ENCODE measurements at regions not wholly inside any gene's neighbourhood (a gene's known extent, or its start where the extent isn't known, plus 50 kb on each side); places are given as distances from the start of the nearest gene placed in this dataset.
A peak's percentile ranks its signal among the peaks of the same experiment; 100 is the strongest.

DNA sequence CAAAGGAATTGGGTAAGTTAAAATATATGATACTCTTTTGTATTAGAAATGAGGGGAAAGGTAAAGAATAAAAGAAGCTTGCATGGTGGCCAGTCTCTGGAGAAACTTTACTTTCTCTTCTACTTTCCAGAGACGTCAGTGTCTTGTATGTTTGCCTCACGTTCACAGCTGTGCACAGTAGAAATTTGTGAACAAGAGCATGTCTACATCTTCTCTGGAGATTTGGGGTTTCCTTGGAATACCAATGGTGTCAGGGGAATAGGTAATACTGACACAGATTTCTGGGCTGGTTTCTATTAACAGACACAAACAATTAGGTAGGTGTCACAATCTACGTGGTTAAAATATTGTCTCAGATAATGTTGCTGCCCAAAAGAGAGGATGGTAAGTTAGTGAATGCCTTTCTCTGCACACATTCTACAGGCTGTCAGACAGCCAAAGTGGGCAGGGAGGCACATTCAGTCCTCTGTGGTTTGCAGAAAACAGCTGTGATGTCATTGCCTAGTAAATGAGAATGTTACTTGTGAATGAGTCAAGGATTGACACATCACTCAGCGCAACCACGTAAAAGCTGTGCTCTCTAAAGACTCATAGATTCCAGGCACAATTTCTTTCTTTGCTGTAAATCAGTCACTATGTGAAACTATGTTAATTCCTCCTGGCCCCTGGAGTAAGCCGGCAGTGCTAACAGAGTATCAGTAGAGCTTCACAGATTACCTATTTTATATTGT, 397.1 kb downstream of the MAN2A1 start:
- H2AK9ac ChIP-seq (replicated peaks; ENCODE audit: low read depth, low read length, poor library complexity): no peak overlapping the region
- in situ Hi-C loops (cut with MboI; ENCODE audit: low sequenced_read_pairs): no loop called here
- no peak overlapping the region for H3K4me2 ChIP-seq (ENCODE audit: low read depth, low read length)
- H2AFZ ChIP-seq (replicated peaks; ENCODE audit: low read length, poor library complexity): no peak overlapping the region
- H3K14ac ChIP-seq (replicated peaks; ENCODE audit: low read depth, low read length): no peak overlapping the region
- H3K4ac ChIP-seq (ENCODE audit: low read depth, low read length): no peak overlapping the region
- H3K18ac ChIP-seq (ENCODE audit: low read depth, low read length): no peak overlapping the region
- H4K91ac ChIP-seq (ENCODE audit: insufficient read depth, low read depth, low read length): no peak overlapping the region
- ATAC-seq (ENCODE audit: low read depth) (no peak), DNase-seq (peak; percentile 29)
- ChIA-PET CTCF (no interaction called here), POLR2A (ENCODE audit: unreplicated experiment) (no interaction called here)
- H3K79me1 ChIP-seq (ENCODE audit: low read depth in 1 of 2, low read length in 2 of 2): no peaks in the 10 kb centered on the region
- H3K4me1 ChIP-seq (ENCODE audit: control insufficient read depth, insufficient read depth, low read length): no peaks in the 10 kb centered on the region
- no peaks in the 10 kb centered on the region for H3K36me3 ChIP-seq (ENCODE audit: control insufficient read depth, insufficient read depth, low read length)
- no peak overlapping the region for H3K4me3 ChIP-seq (ENCODE audit: insufficient read depth, low read depth, low read length)
- no peak overlapping the region for H2BK120ac ChIP-seq (ENCODE audit: low read depth, low read length)
- no peak overlapping the region for H3K27ac ChIP-seq (ENCODE audit: insufficient read depth, low read length)
- H4K20me1 ChIP-seq (ENCODE audit: insufficient read depth, low read length): no peaks in the 10 kb centered on the region
- no peaks in the 10 kb centered on the region for H3K27me3 ChIP-seq (ENCODE audit: control insufficient read depth, insufficient read depth, low read length)
- no TSS peak for BruUV-seq (replicated peaks)
- H2BK15ac ChIP-seq (ENCODE audit: low read depth, low read length): no peak overlapping the region
- H3K9me3 ChIP-seq (ENCODE audit: control insufficient read depth, insufficient read depth, low read length): no peaks in the 10 kb centered on the region
- TF ChIP-seq, protein P1, sequence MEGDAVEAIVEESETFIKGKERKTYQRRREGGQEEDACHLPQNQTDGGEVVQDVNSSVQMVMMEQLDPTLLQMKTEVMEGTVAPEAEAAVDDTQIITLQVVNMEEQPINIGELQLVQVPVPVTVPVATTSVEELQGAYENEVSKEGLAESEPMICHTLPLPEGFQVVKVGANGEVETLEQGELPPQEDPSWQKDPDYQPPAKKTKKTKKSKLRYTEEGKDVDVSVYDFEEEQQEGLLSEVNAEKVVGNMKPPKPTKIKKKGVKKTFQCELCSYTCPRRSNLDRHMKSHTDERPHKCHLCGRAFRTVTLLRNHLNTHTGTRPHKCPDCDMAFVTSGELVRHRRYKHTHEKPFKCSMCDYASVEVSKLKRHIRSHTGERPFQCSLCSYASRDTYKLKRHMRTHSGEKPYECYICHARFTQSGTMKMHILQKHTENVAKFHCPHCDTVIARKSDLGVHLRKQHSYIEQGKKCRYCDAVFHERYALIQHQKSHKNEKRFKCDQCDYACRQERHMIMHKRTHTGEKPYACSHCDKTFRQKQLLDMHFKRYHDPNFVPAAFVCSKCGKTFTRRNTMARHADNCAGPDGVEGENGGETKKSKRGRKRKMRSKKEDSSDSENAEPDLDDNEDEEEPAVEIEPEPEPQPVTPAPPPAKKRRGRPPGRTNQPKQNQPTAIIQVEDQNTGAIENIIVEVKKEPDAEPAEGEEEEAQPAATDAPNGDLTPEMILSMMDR (conservative IDR thresholded peaks at IDR 0.05; ENCODE audit: low read depth, low read length): no peak
- TF ChIP-seq USF2 (IDR thresholded peaks at IDR 0.05; ENCODE audit: low read depth, low read length) (no peak), MAFK (IDR thresholded peaks at IDR 0.05; ENCODE audit: low read depth, low read length) (no peak), RCOR1 (IDR thresholded peaks at IDR 0.05; ENCODE audit: insufficient replicate concordance, low read length) (no peak)
- no peak overlapping the region for H3K56ac ChIP-seq (ENCODE audit: extremely low read depth, insufficient read depth, low read length)
- H4K8ac ChIP-seq (ENCODE audit: low read depth in 2 of 2, low read length in 2 of 2): no peak overlapping the region
- H3K9ac ChIP-seq (ENCODE audit: low read depth, low read length): no peak overlapping the region
- no peak overlapping the region for H3K23ac ChIP-seq (ENCODE audit: low read depth, low read length)
- H2BK20ac ChIP-seq (ENCODE audit: low read depth, low read length): no peak overlapping the region
- no peak overlapping the region for H4K5ac ChIP-seq (ENCODE audit: low read depth, low read length)
- dilution Hi-C loops (cut with HindIII; ENCODE audit: low sequenced_read_pairs, unreplicated experiment): no loop called here
- WGBS, 2 experiments (ENCODE audit: extremely low coverage in 2 of 2, insufficient read length in 1 of 2): no CpG with 5 or more reads among the region's 6 CpGs
- H3K9me1 ChIP-seq (ENCODE audit: insufficient read depth, low read length): no peaks in the 10 kb centered on the region
- intact Hi-C loops (cut with micrococcal nuclease): no loop called here
- H2AK5ac ChIP-seq (ENCODE audit: low read depth, low read length): no peak overlapping the region
- H2BK5ac ChIP-seq (ENCODE audit: low read depth, low read length, poor library complexity, severe bottlenecking): no peak overlapping the region

Measured in IMR-90 (cell line).